CD4-positive, alpha-beta T cell treated with Interleukin-6 for 4 hours (primary cell): ENCODE measurements at regions not wholly inside any gene's neighbourhood (a gene's known extent, or its start where the extent isn't known, plus 50 kb on each side); places are given as distances from the start of the nearest gene placed in this dataset.

Source experiments
- DNase-seq: peaks from one replicate; pipeline ENCODE4 v3.0.0-alpha.2; 2020; ENCODE audit warnings: mixed read lengths

DNA sequence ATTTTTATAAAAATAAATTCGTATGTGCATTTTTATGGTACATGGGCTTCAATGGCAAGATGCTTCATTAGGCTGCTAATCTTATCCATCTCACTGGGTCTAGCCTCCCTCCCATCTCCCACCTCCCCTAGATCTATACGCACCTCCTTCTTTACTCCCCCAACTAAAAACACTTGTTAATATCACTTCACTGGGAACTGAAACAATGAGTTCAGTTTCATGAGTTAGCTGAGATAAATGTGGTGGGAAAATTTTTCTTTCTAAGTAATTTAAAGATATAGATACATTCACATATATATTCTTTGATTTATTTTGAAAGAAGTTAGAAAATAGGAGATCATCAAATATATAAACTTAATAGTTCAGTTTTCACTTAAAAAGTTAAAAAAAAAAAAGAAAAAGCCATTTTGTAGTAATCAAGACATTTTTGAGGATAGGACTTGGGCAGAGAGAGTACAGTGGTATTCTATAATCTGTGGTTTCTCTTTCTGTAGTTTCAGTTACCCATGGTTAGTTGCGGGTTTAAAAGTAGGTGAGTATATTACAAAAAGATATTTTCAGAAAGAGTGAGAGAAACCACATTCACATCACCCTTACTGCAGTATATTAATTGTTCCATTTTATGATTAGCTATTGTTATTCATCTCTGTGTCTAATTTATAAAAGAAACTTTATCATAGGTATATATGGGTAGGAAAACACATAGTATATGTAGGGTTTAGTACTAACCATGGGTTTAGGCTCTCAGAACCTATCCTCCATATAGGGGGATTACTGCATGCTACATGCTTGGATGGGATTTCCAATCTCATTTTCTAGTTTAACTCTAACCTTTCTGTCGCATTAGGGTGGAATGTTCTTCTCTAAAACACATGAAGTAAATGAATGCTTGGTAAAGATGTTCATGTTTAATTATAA is 316.0 kb upstream of the CBLB start:
- DNase-seq: no peak

DNA sequence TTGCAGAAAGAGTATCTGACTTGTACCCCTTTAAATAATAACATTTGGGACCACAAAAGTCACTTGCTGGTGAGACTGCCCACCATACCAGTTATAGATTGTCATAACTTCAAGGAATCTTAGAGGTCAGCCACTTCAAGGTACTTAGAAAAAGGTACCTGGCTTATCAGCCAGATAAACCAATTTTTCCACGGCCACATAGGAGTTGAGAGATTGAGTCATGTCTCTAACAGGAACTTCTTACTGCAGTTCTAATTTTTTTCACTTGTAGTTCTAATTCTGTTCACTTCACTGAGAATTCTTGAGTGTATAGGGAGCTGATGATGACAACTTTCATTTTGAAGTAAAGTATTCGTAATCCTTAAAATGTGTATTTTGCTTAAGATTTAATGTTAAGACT is 317.1 kb upstream of the CBLB start:
- no peak for DNase-seq

DNA sequence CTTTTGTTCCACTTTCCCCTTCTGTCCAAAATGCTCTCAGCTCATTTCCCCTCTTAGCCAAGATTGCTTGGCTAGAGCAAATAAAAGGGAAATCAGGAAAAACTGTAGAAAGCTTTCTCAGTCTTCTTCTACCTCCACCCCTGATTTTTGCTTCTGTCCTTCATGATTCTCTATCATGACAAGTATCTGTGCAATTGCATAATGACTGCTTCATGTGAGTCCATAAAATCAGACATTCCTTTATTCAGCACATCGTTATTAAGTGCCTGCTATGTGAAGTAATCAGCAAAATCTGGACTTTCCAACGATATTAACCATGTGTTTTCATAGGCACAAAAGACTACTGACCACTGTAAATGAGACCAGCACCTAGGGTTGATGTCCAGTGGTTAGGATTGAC is 321.5 kb upstream of the CBLB start:
- no peak for DNase-seq

DNA sequence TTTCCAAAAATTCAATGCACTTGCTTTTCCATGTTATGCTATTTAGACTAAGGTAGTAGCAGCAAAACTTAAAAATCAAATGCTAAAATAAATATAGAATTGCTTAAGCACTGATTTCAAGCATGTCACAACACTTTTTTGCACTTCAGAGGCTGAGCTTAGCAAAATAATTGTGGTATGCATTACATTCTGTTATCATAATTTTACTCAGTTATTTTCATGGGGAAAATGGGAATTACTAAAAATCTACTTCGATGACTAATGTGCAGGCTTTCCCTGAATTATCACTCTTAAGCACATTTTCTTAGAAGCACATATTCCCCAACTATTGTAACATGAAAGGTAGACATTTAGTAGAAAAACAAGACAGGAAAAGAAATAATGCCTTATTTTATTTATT is 322.4 kb upstream of the CBLB start:
- DNase-seq: no peak

DNA sequence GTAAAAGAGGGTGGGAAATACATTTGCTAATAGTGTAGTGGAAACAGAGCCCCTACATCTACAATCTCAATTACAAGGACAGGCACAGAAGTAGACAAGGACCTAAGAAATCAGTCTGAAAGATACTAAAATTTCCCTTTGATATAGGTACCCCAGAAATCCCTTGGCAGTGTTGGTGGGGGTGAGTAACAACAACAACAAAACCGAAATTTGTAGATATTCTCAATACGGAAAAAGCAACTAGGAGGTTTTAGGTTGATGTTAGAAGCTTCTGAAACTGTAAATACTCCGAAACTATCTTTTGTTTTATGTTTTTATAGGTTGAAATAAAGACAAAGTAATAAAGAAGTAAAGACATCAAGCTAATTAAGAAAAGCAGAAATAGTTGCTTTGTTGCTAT is 323.1 kb upstream of the CBLB start:
- DNase-seq: no peak

DNA sequence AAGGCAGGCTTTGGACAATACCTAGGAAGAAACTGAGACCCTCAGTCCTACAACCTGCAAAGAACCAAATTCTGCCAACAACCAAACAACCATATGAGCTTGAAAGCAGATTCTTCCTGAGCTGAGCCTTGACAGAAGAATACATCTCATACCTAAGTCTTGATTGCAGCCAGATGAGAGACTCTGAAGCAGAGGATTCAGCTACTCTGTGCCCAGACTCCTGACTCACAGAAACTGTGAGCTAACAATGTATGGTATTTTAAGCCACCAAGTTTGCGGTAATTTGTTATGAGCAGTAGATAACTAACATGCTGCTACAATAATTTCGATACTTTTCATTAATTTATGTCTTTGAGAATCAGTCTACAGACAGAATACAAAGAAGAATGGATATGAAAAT is 325.1 kb upstream of the CBLB start:
- no peak for DNase-seq

DNA sequence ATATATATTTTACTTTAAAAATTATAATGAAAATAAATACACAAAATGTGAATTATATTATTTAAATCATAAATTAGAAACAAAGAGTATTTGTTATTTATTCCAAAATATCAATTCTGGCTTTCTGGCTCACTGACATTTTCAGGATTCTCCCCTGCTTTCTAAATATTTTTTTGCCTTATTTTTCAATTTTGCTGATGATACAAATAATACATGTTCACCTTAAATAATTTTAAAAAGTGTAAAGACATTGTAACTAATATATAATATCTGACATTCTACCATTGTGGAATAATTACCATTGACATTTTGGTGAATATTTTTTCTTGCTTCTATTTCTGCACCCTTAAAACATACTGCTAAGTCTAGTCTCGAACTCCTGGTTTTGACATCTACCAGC is 325.9 kb upstream of the CBLB start:
- no peak for DNase-seq

DNA sequence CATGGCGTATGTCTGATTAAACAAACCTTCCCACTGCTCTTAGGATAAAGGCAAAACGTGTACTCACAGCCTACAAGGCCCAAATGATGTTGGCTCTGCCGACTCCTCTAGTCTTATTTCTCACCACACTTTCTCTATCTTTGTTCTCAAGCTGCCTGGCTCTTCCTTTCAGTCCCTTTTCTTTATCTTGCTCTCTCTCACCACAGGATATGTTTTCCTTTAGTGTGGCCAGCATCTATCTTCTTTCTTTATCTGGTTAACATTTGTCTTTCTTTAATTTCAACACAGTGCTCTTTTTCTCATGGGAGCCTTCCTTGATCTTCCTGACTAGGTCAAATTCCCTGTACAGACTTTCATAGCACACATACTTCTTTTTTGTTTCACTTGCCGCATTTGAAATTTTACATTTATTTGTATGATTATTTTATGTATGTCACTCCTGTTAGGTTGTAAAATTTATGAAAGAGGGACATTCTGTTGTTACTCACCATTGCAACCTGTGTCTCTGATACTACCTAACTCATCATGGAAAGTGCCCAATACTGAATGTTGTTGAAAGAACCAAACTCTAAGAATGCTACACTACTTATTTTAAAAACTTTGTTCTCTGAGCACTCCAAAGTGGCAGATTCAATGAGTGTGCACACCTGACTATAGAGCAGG is 328.9 kb upstream of the CBLB start:
- no peak for DNase-seq

DNA sequence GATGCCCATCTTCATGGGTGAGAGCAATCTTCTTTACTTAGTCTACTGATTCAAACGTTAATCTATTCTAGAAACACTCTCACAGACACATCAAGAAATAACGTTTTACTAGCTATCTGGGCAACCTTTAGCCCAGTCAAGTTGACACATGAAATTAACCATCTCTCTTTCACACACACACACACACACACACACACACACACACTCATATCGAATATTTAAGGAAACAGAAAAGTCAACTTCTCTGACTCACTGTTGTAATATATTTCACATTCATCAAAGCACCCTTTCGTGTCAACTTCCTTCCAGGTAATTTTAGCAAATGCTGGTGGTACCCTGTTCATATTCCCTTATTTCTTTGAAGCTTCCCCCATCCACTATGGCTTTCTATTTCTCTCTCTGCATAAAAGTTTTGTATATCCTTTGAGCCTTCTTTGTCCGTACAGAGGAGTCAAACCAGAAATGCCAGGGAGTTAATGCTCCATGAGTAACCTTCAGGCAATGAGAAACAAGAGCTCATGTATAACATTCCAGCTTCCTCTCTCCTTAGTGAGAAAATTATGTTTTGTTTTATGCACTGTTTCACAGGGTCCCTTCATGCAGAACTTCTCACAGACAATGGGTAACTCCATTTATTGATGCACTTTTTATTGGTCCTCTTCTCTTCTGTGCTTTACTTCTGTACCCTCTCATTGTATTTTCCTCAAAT is 335.5 kb upstream of the CBLB start:
- no peak for DNase-seq

DNA sequence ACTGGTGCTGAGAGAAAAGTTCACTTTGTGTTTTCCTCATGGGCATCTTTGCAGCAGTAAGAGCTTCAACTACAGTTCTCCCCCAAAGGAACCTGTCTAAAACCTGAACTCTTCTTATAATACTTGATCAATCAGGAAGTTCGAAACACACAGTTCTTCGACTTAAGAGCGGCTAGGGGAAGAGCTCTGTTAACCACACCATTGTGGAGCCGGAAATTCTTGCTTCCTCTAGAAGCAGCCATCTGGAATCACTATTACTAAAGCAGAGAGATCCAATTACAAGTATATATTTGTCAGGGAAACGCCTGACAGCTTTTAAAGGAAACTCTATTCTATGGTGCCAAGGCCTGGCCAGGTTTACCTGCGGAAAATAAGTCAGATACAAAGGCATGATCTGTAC is 337.3 kb upstream of the CBLB start:
- DNase-seq: peak; percentile 22

DNA sequence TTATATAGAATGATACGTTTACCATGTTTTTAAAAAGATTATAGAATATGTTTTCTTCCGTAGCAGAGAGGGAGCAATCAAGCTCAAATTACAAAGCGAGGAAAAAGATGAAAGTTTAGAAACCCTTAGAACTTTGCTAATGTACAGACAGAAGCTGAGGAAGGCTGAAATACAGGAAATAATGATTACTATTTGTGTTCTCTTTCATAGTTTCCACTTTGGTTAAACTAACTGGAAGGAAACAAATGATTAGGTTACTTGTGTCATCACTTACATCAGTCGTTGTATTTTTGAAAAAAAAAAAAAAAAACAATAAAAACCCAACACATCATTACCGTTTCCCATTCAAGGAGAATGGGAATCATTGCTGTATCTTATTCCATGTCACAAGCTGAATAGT is 337.8 kb upstream of the CBLB start:
- DNase-seq: no peak

DNA sequence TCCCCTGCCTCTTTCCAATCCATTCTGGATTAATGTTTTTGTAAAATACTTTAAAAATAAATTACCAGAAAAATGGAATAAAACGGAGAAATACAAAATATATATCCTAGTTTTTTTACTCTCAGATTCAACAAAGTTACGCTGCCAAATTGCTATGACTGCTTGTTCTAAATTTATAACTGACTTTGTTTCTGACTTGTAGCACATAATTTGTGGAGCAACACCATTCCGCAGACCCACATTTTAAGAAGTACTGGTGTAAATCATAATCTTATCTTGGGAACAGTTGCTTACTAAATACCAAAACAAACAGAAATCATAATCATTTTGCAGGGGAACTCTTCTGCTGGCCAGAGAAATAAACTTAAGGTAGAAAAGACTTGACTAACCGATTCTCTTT is 339.4 kb upstream of the CBLB start:
- DNase-seq: no peak

DNA sequence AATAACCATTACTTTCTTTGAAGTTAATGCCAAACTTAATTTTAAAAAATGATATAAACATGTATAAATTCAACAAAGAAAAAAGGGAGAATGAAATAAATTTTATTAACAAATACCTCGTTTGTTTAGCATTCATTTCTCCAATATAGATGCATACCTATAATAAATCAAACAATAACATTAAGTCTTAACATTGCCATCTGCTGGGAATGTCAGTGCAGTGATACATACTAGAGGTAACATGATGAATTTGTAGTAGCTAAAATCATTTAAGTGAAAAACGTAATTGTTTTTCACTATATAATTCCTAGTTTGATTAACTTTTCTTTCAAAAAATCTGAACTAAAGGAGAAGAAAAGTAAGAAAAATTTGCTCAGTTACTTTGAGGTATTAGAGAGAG is 340.2 kb upstream of the CBLB start:
- DNase-seq: no peak

DNA sequence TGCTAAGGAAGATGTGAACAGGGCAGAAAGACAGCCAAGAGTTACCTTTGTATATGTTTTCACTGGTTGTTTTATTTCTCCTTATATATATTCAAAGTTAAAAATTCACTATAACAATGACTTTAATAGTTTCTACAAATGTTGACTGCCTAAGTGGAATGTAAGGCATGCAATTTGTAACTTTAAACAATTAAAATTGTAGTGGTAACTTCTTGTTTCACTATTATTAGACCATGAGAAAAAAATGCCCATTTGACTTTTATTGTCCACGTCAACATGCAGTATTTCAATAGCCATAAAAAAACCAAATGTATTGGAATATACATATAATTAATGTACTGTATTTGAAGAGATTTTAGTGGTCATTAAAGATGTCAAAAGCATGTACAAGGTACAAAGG is 340.7 kb upstream of the CBLB start:
- no peak for DNase-seq

DNA sequence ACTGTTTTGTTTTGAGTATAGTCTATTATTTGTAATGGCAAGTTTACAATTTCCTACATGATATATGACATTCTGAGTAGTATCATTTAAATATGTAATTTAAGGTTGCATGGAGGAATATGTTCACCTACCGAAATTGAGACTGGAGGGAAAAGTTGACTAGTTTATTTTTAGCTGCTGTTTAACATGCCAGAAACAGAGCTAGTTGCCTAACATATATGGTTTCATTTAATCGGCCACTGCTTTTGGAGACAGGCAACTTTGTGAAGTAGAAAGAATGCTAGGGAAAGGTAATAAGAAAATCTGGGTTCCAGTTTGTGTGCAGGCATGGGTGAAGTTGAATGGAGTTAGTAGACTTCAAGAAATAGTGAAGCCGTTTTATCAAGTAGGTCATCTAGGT is 342.1 kb upstream of the CBLB start:
- DNase-seq: no peak

DNA sequence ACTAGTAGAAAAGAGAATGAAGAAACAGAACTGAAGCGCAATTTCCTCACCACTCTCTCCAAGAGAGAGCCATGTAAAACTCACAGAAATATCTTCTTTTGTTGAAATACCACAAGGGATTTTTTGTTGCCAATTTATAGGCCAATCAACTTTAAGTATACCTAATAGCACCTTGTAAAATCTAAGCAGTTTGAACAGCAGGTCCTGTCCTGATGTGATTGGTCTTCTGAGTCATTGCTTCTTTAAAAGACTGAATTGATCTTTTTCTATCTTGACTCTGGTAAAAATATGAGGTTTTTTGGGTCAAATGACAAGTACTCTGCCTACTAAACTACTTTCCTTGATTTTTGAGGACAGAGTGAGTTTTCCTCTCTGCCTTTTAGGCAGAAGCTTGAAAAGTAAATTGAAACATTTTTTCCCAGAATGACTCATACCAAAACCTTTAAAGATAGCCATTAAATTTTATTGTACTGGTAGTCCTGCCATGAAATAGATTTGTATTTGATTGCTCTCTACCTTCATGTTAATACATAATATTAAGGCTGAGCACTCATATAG is 343.9 kb upstream of the CBLB start:
- no peak for DNase-seq

DNA sequence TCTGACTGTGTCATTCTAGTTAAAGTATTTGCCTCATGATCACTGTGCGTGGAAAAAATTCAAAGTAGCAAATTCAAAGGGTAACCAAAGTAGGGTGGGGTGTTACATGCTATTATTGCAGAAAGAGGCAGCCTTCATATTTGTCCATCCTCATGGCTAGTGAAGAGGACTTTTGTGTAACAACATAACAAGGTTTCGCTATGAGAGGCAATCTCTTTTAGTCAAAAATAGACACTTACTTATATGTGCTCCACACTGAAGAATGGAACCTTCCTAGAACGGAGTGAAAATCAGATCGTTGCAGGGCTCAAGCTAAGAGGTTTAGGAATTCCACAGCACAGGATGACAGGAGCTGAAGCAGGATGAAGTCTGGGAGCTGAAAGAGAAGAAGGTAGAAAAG is 345.1 kb upstream of the CBLB start:
- no peak for DNase-seq

DNA sequence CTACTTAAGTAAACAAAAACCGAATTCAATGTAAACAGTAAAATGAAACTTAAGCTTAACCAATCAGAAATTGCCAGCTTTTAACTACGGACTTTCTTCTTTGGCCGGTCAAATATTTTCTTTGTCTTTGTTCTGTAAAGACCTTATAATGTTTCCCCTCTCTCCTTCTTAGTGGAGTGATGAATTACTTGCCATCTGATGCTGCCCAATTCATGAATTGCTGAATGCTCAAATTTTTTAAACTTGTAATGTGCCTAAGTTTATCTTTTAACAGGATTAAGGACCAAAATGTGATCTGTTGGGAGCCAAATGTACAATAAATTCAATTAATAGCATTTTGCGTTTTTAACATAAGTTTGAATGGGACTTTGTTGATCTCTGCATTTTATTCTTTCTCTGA is 345.8 kb upstream of the CBLB start:
- no peak for DNase-seq

DNA sequence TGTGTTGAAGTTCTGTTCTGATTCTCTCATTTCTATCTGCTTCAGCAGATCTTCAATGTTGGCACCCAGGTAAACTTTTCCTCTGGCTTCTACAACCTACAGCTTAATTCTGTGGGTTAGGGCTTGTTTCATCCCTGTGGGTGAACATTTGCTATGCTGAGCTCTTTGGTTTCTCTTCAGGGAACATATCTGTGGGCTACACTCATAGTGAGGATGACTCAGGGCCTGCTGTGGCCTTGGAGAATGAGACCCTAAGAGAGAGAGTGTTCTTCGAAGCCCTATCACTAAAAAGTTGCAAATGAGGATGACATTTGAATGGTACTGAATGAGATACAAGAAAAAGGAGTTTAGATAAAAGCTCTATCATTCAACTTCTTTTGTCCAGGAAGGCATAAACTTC is 346.2 kb upstream of the CBLB start:
- no peak for DNase-seq

DNA sequence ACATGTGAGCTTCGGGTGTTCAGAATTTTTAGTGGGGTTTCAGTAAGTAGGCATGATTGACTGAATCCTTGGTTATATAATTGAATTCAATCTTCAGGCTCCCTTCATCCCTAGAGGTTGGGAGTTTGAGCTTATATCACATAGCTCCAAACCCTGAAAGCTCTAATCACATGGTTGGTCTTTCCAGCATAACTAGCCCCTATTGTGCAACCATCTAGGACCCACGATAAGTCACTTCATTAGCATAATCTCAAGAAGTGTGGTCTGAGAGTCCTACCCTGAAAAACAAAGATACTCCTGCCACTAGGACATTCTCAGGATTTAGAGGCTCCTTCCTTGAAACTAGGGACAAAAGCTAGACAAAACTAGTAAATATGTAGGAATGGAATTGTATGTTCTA is 348.9 kb upstream of the CBLB start:
- DNase-seq: no peak

DNA sequence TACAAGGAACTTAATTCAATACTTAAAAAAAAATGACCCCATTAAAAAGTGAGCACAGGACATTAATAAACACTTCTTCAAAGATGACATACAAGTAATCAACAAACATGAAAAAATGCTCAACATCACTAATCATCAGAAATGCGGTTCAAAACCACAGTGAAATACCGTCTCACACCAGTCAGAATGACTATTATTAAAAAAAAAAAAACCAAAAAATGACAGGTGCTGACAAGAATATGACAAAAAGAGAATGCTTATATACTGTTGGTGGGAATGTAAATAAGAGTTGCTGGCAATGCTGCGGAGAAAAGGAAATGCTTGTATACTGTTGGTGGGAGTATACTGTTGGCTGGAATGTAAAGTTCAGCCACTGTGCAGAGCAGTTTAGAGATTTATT is 358.3 kb upstream of the CBLB start:
- no peak for DNase-seq

DNA sequence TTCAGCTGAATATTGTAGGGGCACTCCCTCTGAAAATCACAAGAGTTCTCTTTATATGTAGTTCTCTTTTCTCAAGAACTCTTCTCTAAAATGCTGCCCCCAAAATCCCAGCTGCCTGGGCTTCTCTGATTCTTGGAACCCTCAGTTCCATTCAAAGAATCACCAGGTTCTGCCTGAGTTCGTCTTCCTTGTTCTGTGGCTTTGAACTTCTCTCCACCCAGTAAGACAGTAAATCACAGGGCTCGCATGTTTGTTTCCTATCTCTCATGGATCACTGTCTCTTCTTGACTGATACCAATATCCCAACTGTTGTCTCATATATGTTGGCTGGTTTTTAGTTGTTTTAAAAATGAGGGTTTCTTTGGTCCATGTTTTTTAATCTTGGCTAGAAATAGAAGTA is 359.5 kb upstream of the CBLB start:
- no peak for DNase-seq

DNA sequence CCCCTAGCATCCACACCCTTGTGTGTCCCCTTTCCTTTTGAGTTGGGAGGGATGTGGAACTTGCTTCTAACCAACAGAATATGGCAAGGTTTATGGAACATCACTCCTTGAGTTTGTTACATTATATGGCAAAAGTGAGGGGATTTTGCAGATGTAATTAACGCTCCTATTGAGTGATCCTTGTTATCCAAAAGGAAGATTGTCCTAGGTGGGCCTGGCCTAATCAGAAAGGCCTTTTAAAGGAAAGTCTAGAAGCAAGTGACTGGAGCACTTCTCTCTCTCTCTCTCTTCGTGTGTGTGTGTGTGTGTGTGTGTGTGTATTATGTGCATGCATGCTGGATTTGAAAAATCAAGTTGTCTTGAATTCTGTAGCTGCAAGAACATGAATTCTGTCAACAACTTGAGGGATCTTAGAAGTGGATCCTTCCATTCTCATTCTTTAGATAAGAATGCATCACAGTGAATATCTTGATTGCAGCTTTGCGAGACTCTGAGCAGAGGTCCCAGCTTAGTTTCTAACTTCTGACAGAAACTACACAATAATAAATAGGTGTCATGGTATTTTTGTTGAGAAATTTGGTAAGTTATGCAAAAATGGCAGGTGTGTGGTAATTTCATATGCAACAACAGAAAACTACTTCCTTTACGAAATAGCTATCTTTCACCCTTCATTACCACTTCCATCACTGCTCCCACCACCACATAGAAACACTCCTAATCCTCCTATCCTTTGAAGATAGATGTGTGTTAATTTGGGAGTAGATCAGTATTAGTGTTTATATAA is 360.9 kb upstream of the CBLB start:
- no peak for DNase-seq
